EL (cell line): ENCODE measurements at regions not wholly inside any gene's neighbourhood (a gene's known extent, or its start where the extent isn't known, plus 50 kb on each side); places are given as distances from the start of the nearest gene placed in this dataset.

Source experiments
- DNase-seq: peaks from one replicate; pipeline ENCODE4 v3.0.0-alpha.2; 2016

GRCh38 chr12:58140395-58140794 lies 199.0 kb downstream of the ATP23 start:
- no peak for DNase-seq

- no peak for DNase-seq
Observed at GRCh38 chr12:58142991-58143390, 201.6 kb downstream of the ATP23 start.

- no peak for DNase-seq
Observed at GRCh38 chr12:58143498-58143995, 202.2 kb downstream of the ATP23 start.

- DNase-seq: peak; percentile 83
Observed at GRCh38 chr12:58148405-58148804, 207.0 kb downstream of the ATP23 start.

- no peak for DNase-seq
Observed at GRCh38 chr12:58148976-58149375, 207.6 kb downstream of the ATP23 start.

- no peak for DNase-seq
Observed at GRCh38 chr12:58154359-58154758, 213.0 kb downstream of the ATP23 start.

- no peak for DNase-seq
Observed at GRCh38 chr12:58156697-58157096, 215.3 kb downstream of the ATP23 start.

GRCh38 chr12:58159941-58160340 lies 218.6 kb downstream of the ATP23 start:
- DNase-seq: no peak

GRCh38 chr12:58161773-58162172 lies 220.4 kb downstream of the ATP23 start:
- DNase-seq: no peak

- no peak for DNase-seq
Observed at GRCh38 chr12:58163021-58163420, 221.7 kb downstream of the ATP23 start.

GRCh38 chr12:58166643-58167042 lies 225.3 kb downstream of the ATP23 start:
- DNase-seq: no peak

GRCh38 chr12:58167622-58168021 lies 226.3 kb downstream of the ATP23 start:
- DNase-seq: no peak

GRCh38 chr12:58169826-58170225 lies 228.5 kb downstream of the ATP23 start:
- DNase-seq: no peak

GRCh38 chr12:58171914-58172313 lies 230.5 kb downstream of the ATP23 start:
- peak; percentile 17 for DNase-seq

- no peak for DNase-seq
Observed at GRCh38 chr12:58172433-58173073, 231.2 kb downstream of the ATP23 start.

- DNase-seq: no peak
Observed at GRCh38 chr12:58174316-58174715, 232.9 kb downstream of the ATP23 start.

- DNase-seq: peak; percentile 30
Observed at GRCh38 chr12:58176296-58176869, 235.0 kb downstream of the ATP23 start.

GRCh38 chr12:58177366-58177765 lies 236.0 kb downstream of the ATP23 start:
- DNase-seq: no peak

GRCh38 chr12:58184212-58184611 lies 242.8 kb downstream of the ATP23 start:
- DNase-seq: no peak

GRCh38 chr12:58186401-58186800 lies 245.0 kb downstream of the ATP23 start:
- DNase-seq: no peak

GRCh38 chr12:58186914-58187313 lies 245.5 kb downstream of the ATP23 start:
- no peak for DNase-seq

GRCh38 chr12:58189030-58189429 lies 247.7 kb downstream of the ATP23 start:
- no peak for DNase-seq

- DNase-seq: no peak
Observed at GRCh38 chr12:58189893-58190292, 248.5 kb downstream of the ATP23 start.

- no peak for DNase-seq
Observed at GRCh38 chr12:58190618-58191017, 249.3 kb downstream of the ATP23 start.

- DNase-seq: no peak
Observed at GRCh38 chr12:58196971-58197370, 255.6 kb downstream of the ATP23 start.
